Hepatocyte (in vitro differentiated cells): ENCODE measurements at regions not wholly inside any gene's neighbourhood (a gene's known extent, or its start where the extent isn't known, plus 50 kb on each side); places are given as distances from the start of the nearest gene placed in this dataset.

ENCODE experiments used
- CTCF ChIP-seq: fragments of 200-600 bp; sonication (generic); IDR thresholded peaks from 2 replicates; pipeline ENCODE4 v1.5.1; 2016; ENCODE audit warnings: antibody characterized with exemption, mild to moderate bottlenecking; ENCODE audit not compliant: poor library complexity
- EZH2 ChIP-seq: fragments of 200-600 bp; sonication (generic); IDR thresholded peaks from 2 replicates; pipeline ENCODE4 v1.6.1; 2016; ENCODE audit warnings: antibody characterized with exemption, mild to moderate bottlenecking, borderline replicate concordance

- TF ChIP-seq CTCF = no peak
- TF ChIP-seq EZH2 = no peak
These were observed 57.7 kb upstream of the MAST4 start for GRCh38 chr5:66538531-66538930.
